HK-2 (cell line): ENCODE measurements at regions not wholly inside any gene's neighbourhood (a gene's known extent, or its start where the extent isn't known, plus 50 kb on each side); places are given as distances from the start of the nearest gene placed in this dataset.
"Not testable (repeated sequence)": the region's sequence is repeated elsewhere in the genome, so short reads cannot be mapped to it uniquely, and the experiment has no call there.

Experiments
- DNase-seq: peaks from one replicate; pipeline ENCODE4 v3.0.0-alpha.2; 2018; ENCODE audit not compliant: unreplicated experiment

GRCh38 chr1:37159102-37159501, 124.8 kb upstream of the GRIK3 start:
- no peak for DNase-seq

- DNase-seq: no peak
Measured at GRCh38 chr1:37161171-37161570, 126.9 kb upstream of the GRIK3 start.

DNA sequence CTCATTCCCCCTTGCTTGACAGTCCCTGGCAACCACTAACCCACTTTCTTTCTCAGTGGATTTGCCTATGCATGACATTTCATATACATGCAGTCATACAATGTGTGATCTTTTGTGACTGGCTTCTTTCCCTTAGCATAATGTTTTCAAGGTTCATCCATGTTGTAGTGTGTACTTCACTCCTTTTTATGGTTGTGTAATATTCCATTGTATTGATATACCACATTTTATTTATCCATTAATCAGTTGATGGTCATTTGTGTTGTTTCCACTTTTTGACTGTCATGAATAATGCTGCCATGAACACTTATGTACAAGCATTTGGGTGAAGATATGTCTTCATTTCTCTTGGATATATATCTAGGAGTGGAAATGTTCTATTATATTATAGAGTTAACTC, 127.7 kb upstream of the GRIK3 start:
- DNase-seq: no peak

DNA sequence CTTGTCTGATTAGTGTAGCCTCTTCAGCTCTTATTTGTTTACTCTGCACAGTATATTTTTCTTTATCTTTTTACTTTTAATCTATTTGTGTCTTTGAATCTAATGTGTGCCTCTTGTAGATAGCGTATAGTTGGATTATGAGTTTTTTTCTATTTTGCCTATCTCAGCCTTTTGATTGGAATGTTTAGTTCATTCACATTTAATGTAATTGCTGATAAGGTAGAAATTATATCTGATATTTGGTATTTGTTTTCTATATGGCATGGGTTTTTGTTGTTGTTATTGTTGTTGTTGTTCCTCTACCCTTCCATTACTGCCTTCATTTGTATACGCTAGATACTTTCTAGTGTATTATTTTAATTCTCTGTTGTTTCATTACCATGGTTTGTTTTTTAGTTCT, 131.7 kb upstream of the GRIK3 start:
- no peak for DNase-seq

DNA sequence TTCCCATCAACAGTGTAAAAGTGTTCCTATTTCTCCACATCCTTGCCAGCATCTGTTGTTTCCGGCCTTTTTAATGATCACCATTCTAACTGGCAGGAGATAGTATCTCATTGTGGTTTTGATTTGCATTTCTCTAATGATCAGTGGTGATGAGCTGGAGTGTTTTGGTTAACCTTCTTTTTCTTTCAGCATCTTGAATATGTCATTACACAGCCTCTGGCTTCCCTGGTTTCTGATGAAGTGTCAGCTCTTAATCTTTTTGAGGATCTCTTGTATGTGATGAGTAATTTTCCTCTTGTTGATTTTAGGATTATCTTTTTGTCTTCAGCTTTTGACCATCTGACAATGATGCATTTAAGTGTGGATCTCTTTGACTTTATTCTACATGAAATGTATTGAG, 133.2 kb upstream of the GRIK3 start:
- DNase-seq: no peak

DNA sequence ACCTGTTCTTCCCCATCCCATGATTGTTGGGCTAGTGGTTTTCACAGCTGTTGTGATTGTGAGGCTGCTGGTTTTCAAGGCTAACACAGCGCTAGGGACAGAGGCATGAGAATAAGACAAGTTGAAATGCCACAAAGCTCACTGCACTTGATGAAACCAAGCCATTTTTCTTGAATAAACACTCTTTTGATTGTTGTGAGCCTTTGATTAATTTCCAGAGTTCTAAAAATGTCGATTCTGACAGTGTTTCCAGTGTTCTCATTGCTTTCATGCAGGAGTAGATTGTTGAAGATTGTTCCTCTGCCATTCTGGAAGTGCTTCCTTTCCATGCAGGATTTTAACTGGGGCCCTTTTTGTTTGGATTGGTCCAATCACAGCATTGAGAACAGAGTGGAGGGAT, 134.9 kb upstream of the GRIK3 start:
- no peak for DNase-seq

- DNase-seq: no peak
Measured at GRCh38 chr1:37169743-37170275, 135.5 kb upstream of the GRIK3 start.

GRCh38 chr1:37171691-37172090, 137.4 kb upstream of the GRIK3 start:
- no peak for DNase-seq

DNA sequence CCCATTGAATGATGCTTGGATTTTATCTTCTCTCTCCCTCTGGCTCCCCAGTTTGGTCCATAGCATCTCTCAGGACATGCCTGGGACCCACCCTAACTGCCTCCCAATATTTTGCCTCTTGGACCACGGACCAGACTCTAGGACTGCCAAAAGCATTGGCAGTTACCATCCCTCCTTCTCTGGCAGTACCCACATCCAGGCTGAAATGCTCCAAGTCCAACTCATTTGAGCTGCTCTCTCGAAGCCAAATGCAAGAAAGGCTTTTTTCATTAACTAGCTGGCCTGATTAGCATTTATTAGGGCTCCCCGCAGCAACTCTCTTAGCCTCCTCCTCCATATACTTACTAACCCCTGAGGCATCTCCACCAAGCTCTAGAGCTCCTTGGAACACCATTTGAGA, 140.0 kb upstream of the GRIK3 start:
- no peak for DNase-seq

DNA sequence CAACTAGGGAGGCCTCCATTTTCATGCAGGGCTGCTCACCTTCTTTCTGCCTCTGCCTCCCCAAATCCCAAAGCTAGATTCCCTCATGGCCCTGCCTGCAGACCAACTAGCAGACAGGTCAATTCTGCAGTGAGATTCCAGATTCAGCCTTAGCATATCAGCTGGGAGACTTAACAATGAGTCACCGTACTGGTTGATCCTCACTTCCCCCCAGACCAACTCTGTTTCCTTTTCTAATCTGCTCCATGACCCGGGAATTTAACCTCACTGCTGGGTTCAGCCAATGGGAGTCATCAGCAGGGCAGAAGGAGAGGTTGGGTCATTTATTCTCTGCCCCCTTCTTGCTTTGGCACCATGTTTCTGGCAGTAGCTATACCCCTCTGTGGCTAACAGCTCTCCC, 140.6 kb upstream of the GRIK3 start:
- no peak for DNase-seq

DNA sequence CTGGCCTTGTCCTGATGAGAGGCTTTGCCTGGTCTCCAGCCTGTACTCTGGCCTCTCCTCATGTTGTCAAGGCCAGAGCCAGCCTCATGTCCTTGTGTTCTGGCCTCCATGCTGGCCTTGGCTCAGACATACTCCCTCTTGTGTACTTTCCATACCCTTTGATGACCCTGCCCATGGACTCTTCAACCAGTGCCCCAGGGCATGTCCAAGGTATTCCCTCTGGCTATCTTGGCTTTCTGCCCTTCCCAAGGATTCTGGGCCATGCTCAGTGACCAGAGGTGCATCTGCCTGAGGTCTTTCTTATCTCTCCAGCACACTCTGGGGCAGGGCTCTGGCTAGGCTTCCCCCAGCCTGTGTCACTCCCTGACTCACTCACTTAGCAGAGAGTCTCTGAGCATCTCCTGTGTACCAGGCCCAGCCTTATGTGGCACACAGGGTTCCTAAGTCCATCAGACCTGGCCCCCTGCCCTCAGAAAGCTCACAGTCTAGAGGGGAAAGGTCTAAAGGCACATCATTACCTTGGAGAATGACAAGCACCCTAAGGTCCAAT, 141.4 kb upstream of the GRIK3 start:
- no peak for DNase-seq

DNA sequence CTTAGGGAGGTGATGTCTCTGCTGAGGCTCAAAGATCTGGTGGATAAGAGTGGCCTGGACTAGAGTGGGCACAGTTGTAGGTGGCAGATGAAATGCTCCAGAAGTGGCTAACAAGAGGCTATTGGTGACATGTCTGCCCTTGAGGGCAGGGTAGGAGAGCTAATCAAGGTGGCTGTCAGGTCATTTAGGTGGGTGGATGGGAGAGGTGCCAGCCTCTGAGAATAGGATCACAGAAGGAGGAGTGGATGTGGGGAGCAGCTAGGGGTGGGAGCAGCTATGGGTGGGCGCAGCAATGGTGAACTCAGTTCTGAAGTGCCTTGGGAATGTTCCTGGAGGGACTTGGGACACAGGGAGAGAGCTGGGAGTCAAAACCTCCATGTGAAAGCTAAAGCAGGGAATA, 142.0 kb upstream of the GRIK3 start:
- DNase-seq: no peak

GRCh38 chr1:37177230-37177864, 143.0 kb upstream of the GRIK3 start:
- peak; percentile 24 for DNase-seq

- DNase-seq: no peak
Measured at GRCh38 chr1:37181425-37181824, 147.1 kb upstream of the GRIK3 start.

GRCh38 chr1:37184789-37185188, 150.5 kb upstream of the GRIK3 start:
- DNase-seq: no peak

DNA sequence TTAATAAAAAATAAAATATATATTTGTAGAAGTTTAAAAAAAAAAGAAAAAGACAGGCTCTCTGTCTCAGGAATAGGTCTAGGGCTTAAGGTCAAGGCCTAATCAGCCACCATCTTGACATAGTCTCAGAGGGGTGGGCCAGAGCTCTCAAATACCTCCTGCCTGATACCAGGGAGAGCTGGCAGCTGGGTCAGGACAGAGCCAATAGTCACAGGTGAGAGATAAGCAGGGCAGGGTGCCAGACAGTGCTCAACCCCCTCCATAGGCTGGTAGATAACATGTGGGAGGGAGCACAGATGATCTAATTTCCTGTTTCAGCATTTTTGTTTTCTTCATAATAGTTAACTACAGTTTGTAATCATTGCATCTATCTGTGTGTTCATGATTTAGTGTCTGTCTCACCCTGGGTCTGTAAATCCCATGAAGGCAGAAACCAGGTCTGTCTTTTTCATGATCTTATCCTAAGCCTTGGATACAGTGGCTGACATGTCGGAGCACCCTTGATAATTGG, 152.0 kb upstream of the GRIK3 start:
- DNase-seq: no peak

DNA sequence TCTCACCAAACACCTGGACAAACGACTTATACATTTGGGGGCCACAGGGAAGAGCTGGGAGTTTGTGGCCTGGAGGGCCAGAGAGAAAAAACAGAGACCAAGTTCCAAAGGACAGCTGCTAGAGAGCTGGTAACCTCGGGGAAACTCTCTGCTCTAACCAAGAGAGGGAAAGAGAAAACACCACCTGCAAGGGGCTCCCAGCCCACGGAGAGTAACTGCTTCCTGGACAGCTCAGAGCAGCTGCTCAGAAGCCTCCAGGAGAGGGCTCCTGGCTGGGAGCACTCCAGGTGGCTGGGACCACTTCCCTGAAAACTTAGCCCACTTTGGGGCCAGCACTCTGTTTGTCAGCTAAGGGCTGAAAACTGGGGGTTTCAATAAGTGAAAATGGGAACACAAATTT, 154.8 kb upstream of the GRIK3 start:
- no peak for DNase-seq

- no peak for DNase-seq
Measured at GRCh38 chr1:37197411-37197810, 163.1 kb upstream of the GRIK3 start.

GRCh38 chr1:37214305-37214704, 180.0 kb upstream of the GRIK3 start:
- not testable (repeated sequence) for DNase-seq

- no peak for DNase-seq
Measured at GRCh38 chr1:37233606-37234005, 199.3 kb upstream of the GRIK3 start.

GRCh38 chr1:37234941-37235418, 200.7 kb upstream of the GRIK3 start:
- no peak for DNase-seq

- no peak for DNase-seq
Measured at GRCh38 chr1:37237948-37238347, 203.6 kb upstream of the GRIK3 start.
